HG03558 (cell line): ENCODE measurements at regions not wholly inside any gene's neighbourhood (a gene's known extent, or its start where the extent isn't known, plus 50 kb on each side); places are given as distances from the start of the nearest gene placed in this dataset.

Source experiments
- ATAC-seq: cut with Tn5 transposase; IDR thresholded peaks from one replicate; pipeline ENCODE4 v1.9.1; 2021; ENCODE audit warnings: moderate number of reproducible peaks; ENCODE audit not compliant: unreplicated experiment; ENCODE audit errors: extremely low read depth

- no peak for ATAC-seq
Measured at GRCh38 chr3:80554304-80554703, 786.5 kb upstream of the ROBO1 start.

- no peak for ATAC-seq
Measured at GRCh38 chr3:80553211-80553610, 785.4 kb upstream of the ROBO1 start.

- no peak for ATAC-seq
Measured at GRCh38 chr3:80550174-80550573, 782.4 kb upstream of the ROBO1 start.

DNA sequence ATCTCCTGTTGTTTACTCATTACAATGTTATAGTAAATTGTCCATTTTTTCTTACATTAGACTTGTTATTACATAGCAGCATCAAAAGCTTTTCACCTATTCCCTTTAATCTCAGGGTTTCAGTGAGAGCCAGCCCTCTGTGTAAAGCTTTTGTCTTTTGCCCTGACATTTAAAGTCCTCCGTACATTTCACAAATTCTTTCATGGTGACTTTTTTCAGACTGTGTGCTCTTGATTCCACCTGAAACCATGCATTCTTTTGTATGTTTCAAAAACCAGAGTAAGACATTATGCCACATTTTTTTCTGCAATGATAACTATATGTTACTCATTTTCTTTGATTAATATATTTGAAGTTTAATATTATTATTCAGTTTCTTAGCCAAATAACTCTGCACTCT, 781.4 kb upstream of the ROBO1 start:
- no peak for ATAC-seq

DNA sequence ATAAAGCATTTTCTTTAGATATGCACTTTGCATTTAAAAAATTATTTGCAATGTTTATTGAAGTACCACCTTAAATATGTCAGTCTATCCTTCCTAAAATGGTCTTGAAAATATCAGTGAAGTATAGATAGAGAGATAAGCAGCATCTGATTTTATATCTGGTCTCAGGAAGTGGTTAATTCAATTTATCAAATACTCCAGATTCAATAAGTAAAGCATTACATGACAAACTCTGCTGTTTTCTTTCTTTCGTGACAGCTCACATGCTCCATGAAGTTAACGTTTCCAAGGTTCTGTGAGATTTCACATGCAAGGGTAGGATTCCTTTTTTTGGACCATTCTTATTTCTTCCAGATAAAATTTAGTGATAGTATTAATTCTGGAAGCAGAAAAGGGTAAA, 775.4 kb upstream of the ROBO1 start:
- ATAC-seq: no peak

- no peak for ATAC-seq
Measured at GRCh38 chr3:80542456-80542855, 774.7 kb upstream of the ROBO1 start.

GRCh38 chr3:80537680-80538079, 769.9 kb upstream of the ROBO1 start:
- ATAC-seq: no peak

DNA sequence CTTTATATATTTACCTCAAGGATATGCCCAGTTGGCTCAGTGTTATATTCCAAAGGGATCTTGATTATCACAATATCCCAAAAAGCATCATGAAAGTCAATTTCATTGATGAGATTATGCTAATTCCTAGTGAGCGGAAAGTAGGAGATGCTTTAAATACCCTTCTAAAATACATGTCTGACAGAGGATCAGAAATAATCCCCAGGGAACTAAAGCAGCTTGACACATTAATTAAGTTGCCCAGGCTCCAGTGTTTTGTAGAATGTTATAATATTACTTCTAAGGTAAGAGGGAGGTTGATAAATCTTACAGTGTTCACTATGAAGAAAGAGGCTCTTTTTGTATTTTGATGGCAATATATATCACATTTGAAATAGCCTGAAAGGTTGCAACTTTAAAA, 767.5 kb upstream of the ROBO1 start:
- no peak for ATAC-seq

GRCh38 chr3:80533553-80533952, 765.8 kb upstream of the ROBO1 start:
- no peak for ATAC-seq

DNA sequence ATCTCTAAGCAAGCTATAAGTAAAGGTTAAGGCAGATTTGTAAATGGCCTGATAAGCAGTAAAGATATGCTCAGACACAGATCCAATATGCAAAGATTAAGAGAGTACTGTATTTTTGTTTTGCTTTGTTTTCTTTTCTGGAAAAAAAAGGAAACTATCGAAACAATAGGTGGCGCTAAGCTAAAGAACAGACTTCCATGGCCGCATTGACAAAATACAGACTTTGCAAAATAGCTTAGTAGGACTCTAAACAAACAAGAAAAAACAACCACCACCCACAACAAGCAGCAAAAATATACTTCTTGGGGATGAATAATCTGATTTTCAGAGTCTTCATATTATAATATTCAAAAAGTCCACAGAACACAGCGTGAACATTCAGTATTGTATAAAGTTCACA, 758.4 kb upstream of the ROBO1 start:
- ATAC-seq: no peak

GRCh38 chr3:80521081-80521480, 753.3 kb upstream of the ROBO1 start:
- ATAC-seq: no peak

GRCh38 chr3:80519436-80519835, 751.6 kb upstream of the ROBO1 start:
- ATAC-seq: no peak

GRCh38 chr3:80496452-80496851, 728.7 kb upstream of the ROBO1 start:
- ATAC-seq: no peak

- no peak for ATAC-seq
Measured at GRCh38 chr3:80492162-80492561, 724.4 kb upstream of the ROBO1 start.

DNA sequence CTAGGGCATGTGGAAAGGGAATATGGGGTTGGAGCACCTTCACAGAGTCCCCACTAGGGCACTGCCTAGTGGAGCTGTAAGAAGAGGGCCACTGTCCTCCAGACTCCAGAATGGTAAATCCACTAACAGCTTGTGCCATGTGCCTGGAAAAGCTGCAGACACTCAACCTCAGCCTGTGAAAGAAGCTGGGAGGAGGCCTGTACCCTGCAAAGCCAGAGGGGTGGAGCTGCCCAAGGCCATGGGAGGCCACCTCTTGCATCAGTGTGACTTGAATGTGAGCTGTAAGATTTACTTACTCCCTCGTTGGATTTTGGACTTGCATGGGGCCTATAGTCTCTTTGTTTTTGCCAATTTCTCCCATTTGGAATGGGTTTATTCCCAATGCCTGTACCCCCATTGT, 705.2 kb upstream of the ROBO1 start:
- ATAC-seq: no peak

DNA sequence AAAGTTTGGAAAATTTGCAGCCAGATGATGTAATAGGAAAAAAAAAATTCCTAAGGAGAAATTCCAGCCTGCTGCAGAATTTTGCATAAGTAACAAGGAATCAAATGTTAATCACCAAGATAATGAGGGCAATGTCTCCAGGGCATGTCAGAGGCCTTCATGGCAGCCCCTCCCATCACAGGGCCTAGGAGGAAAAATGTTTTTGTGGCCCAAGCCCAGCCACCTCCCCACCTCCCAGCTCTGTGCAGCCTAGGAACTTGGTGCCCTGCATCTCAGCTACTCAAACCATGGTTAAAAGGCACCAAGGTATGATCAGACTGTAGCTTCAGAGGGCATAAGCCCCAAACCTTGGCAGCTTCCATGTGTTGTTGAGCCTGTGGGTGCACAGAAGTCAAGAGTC, 704.7 kb upstream of the ROBO1 start:
- no peak for ATAC-seq

GRCh38 chr3:80470433-80470832, 702.6 kb upstream of the ROBO1 start:
- no peak for ATAC-seq

DNA sequence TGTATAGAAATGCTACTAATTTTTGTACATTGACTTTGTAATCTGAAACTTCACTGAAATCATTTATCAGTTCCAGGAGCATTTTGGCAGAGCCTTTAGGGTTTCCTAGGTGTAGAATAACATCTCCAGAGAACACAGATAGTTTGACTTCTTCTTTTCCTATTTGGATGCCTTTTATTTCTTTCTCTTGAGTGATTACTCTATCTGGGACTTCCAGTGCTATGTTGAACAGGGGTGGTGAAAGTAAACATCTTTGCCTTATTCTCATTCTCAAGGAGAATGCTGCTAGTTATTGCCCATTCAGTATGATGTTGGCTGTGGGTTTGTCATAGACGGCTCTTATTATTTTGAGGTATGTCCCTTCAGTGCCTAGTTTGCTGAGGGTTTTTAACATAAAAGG, 697.9 kb upstream of the ROBO1 start:
- ATAC-seq: no peak

DNA sequence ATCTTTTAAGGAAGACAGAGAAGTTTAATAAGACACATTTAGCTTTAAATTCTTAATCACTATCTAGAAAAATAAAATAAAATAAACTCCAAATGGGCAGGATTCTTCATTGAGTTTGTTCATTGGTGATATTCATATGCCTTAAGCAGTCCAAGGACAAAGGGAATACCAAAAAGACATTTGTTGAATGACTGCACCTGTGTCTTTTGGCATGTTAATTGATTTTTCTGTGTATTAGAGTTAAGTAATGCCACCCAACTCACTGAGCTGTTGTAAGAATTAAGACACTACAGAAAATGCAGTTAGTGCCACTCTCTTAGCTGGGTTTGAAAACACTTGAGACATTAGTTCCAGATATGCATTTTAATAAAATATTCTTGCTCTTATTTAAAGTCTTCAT, 683.6 kb upstream of the ROBO1 start:
- no peak for ATAC-seq

DNA sequence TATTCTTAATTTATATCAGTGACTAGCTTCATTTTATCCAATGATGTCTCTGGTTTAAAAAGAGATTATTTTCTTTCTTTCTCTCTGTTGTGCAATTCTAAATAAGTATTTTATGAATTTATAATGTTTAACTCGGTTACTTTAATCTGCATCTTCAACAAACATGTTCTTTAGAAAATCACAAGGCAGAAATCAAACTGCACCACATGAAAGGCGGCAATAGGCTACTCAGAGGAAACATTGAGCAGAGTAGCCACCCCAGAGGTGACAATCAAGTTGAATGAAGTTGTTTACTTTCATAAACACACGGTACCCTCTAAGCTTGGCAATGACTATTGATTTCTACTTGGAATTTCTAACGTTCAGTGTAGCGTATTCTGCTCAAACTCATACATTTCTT, 677.8 kb upstream of the ROBO1 start:
- ATAC-seq: no peak

GRCh38 chr3:80445053-80445452, 677.3 kb upstream of the ROBO1 start:
- ATAC-seq: no peak

GRCh38 chr3:80439490-80439889, 671.7 kb upstream of the ROBO1 start:
- no peak for ATAC-seq

DNA sequence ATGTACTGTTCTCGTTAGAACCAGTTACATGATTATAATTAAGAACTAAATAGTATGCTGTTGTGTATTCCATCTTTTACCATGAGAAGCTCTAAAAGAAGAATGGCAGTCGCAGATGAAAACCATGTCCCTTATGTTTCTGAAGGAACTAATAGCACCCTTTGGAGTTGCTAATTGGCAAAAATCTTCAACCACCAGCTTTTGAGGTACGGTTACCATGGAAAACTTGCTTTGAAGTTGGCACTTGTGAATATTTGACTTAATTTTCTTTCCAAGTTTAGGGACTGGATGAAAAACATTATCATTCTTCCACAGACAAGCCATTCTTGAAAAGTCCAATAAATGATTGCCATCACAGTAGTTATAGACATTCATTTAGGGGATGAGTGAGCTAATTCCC, 666.6 kb upstream of the ROBO1 start:
- ATAC-seq: no peak
